Astrocyte of the cerebellum (primary cell): ENCODE measurements at regions not wholly inside any gene's neighbourhood (a gene's known extent, or its start where the extent isn't known, plus 50 kb on each side); places are given as distances from the start of the nearest gene placed in this dataset.

Experiments
- DNase-seq: peaks from one replicate; pipeline ENCODE4 v3.0.0-alpha.2; 2011; ENCODE audit warnings: low read depth
- H3K4me3 ChIP-seq: 2 replicates; pipeline ENCODE4 v1.5.1; 2011; ENCODE audit warnings: mild to moderate bottlenecking, low read depth, low read length, moderate library complexity
- in situ Hi-C: cut with HindIII; loops from 2 replicates; pipeline ENCODE4 v1.10.0; 2017; ENCODE audit warnings: low sequenced_read_pairs
- TF ChIP-seq, protein P1 (sequence below): IDR thresholded peaks from 2 replicates; pipeline ENCODE4 v1.5.1; 2012; ENCODE audit warnings: low read length, low read depth, moderate library complexity, mild to moderate bottlenecking; ENCODE audit errors: missing control alignments

DNA sequence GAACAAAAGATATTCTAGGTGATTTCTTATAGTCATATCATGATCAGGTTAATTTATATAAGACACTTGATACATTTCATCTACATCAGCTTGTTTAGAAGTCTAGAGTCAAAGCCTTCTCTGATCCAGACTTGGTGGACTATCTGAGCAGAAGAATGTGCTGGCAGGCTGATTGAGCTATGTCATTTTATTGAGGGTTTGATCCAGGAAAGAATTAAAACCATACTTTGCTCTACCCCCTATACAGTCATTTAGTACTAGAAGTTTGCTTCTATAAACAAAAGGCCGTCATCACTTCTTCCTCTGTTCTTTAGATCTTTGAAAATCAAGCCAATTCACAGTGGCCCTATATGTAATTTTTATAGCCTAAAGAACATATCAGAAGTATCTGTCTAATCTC lies 173.1 kb upstream of the PITX2 start:
- H3K4me3 ChIP-seq: no peak overlapping the region
- TF ChIP-seq, protein P1, sequence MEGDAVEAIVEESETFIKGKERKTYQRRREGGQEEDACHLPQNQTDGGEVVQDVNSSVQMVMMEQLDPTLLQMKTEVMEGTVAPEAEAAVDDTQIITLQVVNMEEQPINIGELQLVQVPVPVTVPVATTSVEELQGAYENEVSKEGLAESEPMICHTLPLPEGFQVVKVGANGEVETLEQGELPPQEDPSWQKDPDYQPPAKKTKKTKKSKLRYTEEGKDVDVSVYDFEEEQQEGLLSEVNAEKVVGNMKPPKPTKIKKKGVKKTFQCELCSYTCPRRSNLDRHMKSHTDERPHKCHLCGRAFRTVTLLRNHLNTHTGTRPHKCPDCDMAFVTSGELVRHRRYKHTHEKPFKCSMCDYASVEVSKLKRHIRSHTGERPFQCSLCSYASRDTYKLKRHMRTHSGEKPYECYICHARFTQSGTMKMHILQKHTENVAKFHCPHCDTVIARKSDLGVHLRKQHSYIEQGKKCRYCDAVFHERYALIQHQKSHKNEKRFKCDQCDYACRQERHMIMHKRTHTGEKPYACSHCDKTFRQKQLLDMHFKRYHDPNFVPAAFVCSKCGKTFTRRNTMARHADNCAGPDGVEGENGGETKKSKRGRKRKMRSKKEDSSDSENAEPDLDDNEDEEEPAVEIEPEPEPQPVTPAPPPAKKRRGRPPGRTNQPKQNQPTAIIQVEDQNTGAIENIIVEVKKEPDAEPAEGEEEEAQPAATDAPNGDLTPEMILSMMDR: no peak
- DNase-seq: no peak
- in situ Hi-C loops: no loop called here

DNA sequence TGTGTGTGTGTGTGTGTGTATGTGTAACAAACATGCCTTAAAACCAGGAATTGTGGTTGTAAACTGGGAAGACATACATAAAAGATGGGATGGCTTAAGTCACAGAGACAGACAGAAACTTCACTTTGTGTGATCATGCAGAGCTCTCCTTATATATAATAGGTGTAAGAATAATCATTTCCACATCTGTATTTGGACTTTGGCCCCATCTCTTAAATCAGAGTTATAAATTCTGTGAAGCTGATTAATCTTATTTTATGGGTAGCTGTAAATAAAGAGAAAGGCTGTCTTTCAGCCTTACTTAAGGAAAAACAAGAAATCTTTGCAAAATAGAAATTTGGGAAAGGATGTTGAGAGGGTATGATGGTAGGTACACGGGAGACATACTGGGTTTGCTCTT lies 174.6 kb upstream of the PITX2 start:
- in situ Hi-C loops: no loop called here
- DNase-seq: no peak
- H3K4me3 ChIP-seq: no peak overlapping the region
- TF ChIP-seq, protein P1: no peak

GRCh38 chr4:110798687-110799086 lies 175.8 kb upstream of the PITX2 start:
- in situ Hi-C loops: no loop called here
- TF ChIP-seq, protein P1: no peak
- H3K4me3 ChIP-seq: no peak overlapping the region
- DNase-seq: no peak

DNA sequence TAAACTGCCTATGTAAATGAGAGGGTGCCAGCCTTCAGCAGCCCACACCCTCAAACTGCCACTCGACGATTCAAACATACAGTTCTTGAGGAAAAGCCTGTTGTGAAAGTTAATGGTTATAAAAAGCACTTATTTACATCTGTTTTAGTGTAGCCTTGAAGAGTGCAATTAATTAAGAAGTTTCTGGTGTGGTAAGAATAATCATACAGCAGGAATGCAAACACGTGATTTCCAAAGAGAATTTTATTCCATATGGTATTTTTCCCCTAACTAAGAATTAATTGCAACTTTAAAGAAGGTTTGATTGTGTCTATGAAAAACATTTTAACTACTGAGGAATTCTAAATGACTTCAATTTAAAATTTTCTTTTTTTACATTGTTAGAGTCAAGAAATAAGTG lies 176.3 kb upstream of the PITX2 start:
- no peak overlapping the region for H3K4me3 ChIP-seq
- TF ChIP-seq, protein P1: no peak
- in situ Hi-C loops: no loop called here
- no peak for DNase-seq

- in situ Hi-C loops: no loop called here
- DNase-seq: no peak
- TF ChIP-seq, protein P1: no peak
- H3K4me3 ChIP-seq: no peak overlapping the region
Observed at GRCh38 chr4:110801591-110801990, 178.7 kb upstream of the PITX2 start.

GRCh38 chr4:110808351-110808878 lies 185.5 kb upstream of the PITX2 start:
- no peak for DNase-seq
- TF ChIP-seq, protein P1: no peak
- H3K4me3 ChIP-seq: no peak overlapping the region
- in situ Hi-C loops: no loop called here

DNA sequence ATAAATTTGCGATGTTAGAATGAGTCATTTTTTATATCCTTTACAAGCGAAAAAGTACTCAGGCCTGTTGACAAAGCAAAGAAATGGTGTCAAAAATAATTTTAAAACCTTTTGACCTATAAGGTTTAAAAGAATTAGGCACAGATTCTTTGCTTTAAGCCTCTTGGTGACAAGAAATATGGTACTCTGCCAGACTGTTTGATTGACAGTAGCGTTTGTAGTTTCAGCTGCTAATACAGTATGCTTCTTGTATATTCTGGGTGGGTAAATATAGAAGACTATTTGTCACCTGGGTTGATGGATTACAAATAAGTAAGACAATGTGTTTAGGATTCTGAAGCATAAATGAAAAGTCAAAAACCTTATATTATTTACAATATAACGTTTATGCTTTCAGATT lies 193.1 kb upstream of the PITX2 start:
- TF ChIP-seq, protein P1: no peak
- in situ Hi-C loops: no loop called here
- DNase-seq: no peak
- no peak overlapping the region for H3K4me3 ChIP-seq
